ENCODE measurements at regions not wholly inside any gene's neighbourhood (a gene's known extent, or its start where the extent isn't known, plus 50 kb on each side); places are given as distances from the start of the nearest gene placed in this dataset.

DNA sequence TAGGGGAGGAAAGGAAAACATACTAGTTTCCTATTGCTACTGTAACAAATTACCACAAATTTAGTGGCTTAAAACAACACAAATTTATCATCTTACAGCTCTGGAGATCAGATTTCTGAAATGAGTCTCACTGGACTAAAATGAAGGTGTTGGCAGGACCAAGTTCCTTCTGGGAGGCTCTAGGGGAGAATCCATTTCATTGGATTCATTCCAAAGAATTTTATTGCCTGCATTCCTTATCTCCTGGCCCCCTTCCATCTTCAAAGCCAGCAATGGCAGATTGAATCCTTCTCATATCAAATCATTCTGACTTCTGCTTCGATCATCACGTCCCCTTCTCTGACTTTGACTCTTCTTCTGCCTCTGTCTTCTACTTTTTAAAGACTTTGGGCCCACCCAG, 250.9 kb downstream of the IRS1 start:
- TF ChIP-seq, protein P1, sequence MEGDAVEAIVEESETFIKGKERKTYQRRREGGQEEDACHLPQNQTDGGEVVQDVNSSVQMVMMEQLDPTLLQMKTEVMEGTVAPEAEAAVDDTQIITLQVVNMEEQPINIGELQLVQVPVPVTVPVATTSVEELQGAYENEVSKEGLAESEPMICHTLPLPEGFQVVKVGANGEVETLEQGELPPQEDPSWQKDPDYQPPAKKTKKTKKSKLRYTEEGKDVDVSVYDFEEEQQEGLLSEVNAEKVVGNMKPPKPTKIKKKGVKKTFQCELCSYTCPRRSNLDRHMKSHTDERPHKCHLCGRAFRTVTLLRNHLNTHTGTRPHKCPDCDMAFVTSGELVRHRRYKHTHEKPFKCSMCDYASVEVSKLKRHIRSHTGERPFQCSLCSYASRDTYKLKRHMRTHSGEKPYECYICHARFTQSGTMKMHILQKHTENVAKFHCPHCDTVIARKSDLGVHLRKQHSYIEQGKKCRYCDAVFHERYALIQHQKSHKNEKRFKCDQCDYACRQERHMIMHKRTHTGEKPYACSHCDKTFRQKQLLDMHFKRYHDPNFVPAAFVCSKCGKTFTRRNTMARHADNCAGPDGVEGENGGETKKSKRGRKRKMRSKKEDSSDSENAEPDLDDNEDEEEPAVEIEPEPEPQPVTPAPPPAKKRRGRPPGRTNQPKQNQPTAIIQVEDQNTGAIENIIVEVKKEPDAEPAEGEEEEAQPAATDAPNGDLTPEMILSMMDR (tag by site-specific recombination; IDR thresholded peaks at IDR 0.05), result no peak
- TF ChIP-seq, protein P2, sequence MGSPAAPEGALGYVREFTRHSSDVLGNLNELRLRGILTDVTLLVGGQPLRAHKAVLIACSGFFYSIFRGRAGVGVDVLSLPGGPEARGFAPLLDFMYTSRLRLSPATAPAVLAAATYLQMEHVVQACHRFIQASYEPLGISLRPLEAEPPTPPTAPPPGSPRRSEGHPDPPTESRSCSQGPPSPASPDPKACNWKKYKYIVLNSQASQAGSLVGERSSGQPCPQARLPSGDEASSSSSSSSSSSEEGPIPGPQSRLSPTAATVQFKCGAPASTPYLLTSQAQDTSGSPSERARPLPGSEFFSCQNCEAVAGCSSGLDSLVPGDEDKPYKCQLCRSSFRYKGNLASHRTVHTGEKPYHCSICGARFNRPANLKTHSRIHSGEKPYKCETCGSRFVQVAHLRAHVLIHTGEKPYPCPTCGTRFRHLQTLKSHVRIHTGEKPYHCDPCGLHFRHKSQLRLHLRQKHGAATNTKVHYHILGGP (tag by site-specific recombination; IDR thresholded peaks at IDR 0.05), result no peak
- no peak for TF ChIP-seq ZNF350 (tag by site-specific recombination; IDR thresholded peaks at IDR 0.05)
- no peak for TF ChIP-seq ZNF558 (tag by site-specific recombination; IDR thresholded peaks at IDR 0.05)
- no peak for TF ChIP-seq KLF1 (tag by site-specific recombination; IDR thresholded peaks at IDR 0.05)
- no peak for TF ChIP-seq TRIM28 (IDR thresholded peaks at IDR 0.05; ENCODE audit: borderline replicate concordance, low read length)
- no peak for TF ChIP-seq SCRT2 (tag by site-specific recombination; IDR thresholded peaks at IDR 0.05)
- no peak for TF ChIP-seq GLIS1 (tag by site-specific recombination; IDR thresholded peaks at IDR 0.05)
- no peak for TF ChIP-seq ZBTB17 (tag by site-specific recombination; IDR thresholded peaks at IDR 0.05)
- TF ChIP-seq ZNF785 (tag by site-specific recombination; IDR thresholded peaks at IDR 0.05), result no peak
- TF ChIP-seq ZNF114 (tag by site-specific recombination; IDR thresholded peaks at IDR 0.05), result no peak
- TF ChIP-seq ZNF521 (tag by site-specific recombination; IDR thresholded peaks at IDR 0.05), result no peak
- no peak for TF ChIP-seq EGR2 (tag by site-specific recombination; IDR thresholded peaks at IDR 0.05; ENCODE audit: low read depth)
